Mucosa of gallbladder (tissue), 1 donor: ENCODE measurements at regions not wholly inside any gene's neighbourhood (a gene's known extent, or its start where the extent isn't known, plus 50 kb on each side); places are given as distances from the start of the nearest gene placed in this dataset.
A peak's percentile ranks its signal among the peaks of the same experiment; 100 is the strongest.
"Not testable (repeated sequence)": the region's sequence is repeated elsewhere in the genome, so short reads cannot be mapped to it uniquely, and the experiment has no call there.

Experiments
- DNase-seq: peaks from one replicate; pipeline ENCODE4 v3.0.0-alpha.2; 2020; ENCODE audit warnings: low spot score
- donor health status: DM: no; HTN: no; CAD: no.

GRCh38 chr9:87781331-87781730 lies 55.4 kb downstream of the CTSL start:
- DNase-seq, result no peak

DNA sequence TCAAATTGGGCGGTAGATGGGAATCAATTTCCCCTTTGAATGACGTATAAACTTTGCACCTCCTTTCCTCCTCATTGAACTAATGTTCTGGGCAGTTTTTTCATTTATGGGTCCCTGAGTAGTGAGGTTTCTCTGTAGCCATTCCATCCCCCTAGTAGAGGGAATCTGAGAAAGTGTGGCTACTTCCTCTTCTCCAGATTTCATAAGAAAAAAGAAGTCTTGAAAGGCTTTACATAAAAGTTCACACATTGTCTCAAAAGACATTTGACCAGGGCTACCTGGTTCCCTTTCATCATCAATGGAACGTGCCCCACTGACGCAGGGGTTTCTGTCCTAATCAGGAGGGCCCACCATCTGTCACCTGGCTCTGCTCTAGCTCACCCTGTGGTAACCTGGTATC lies 57.3 kb downstream of the CTSL start:
- no peak for DNase-seq

DNA sequence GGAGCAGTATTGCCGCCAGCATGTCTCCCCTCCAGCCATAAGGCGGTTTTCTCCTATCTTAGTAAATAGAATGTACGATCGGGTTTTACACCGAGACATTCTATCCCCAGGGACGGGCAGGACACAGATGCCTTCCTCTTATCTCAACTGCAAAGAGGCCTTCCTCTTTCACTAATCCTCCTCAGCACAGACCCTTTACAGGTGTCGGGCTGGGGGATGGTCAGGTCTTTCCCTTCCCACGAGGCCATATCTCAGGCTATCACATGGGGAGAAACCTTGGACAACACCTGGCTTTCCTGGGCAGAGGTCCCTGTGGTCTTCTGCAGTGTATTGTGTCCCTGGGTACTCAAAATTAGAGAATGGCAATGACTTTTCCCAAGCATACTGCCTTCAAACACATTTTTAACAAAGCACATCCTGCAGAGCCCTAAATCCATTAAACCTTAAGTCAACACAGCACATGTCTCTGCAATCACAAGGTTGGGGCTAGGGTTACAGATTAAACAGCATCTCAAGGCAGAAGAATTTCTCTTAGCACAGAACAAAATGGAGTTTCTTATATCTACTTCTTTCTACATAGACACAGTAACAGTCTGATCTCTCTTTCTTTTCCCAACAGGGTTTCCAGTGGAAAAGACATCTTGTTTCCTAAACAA lies 59.5 kb downstream of the CTSL start:
- DNase-seq, result not testable (repeated sequence)

GRCh38 chr9:87786423-87786822 lies 60.5 kb downstream of the CTSL start:
- DNase-seq, result no peak

GRCh38 chr9:87786876-87787275 lies 61.0 kb downstream of the CTSL start:
- DNase-seq, result no peak

GRCh38 chr9:87787735-87788134 lies 61.8 kb downstream of the CTSL start:
- DNase-seq, result no peak

- peak; percentile 40 for DNase-seq
Measured at GRCh38 chr9:87792831-87793288, 66.9 kb downstream of the CTSL start.

- DNase-seq, result no peak
Measured at GRCh38 chr9:87793292-87793691, 67.4 kb downstream of the CTSL start.

DNA sequence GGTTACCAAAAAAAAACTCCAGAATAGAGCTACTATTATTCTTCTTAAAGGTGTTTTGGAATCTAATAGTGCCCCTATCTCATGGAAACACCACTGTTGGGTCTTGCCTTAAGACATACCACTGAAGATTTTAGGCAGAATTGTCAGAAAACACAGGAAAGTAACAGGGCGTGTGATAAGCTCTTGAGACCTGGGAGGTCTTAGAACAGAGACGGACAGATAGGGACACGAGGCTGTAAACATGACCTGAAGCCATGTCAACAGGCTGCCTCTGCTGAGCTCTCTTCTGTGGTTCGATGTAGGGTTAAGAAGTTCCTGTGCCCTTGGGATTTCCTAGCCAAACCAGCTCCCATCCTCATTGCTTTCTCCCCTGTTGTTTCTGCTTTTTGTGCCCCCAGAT lies 69.3 kb downstream of the CTSL start:
- DNase-seq, result no peak

DNA sequence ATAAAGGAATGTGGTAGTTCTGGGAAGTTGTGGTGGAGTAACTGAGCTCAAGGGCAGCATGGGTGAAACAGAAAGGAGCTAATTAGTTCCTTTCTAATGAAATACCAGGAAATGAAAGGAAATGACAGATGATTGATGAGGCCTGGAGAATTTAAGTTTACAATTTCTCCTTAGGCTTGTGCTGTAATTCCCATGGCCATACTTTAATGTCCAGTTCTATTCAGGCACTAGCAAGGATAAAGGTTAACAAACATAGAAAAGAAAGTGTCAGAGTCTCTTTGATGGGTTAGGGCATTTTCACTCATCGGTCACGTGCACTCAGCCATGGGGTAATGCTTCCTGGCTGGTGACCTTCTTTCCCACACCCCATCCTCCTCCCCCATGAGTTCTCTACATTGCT lies 70.3 kb downstream of the CTSL start:
- DNase-seq, result no peak

GRCh38 chr9:87798261-87798833 lies 72.4 kb downstream of the CTSL start:
- no peak for DNase-seq

DNA sequence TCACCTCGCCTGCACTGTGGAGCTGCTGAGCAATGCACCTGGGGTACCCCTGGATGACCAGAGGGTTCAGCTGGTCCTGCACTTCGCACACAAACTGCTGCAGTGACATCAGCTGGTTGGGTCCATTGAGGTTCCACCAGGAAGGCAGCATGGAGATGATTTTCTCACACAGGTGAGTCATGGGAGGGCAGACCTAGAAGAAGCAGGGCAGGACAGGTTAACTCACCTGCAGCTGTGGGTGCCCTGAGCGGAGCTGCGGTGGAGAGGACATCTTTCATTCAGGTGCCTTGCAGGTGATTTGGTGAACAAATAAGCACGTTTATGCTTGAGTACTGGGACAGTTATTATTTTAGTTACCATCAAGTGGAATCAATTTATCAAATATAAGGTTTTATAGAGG lies 73.6 kb downstream of the CTSL start:
- no peak for DNase-seq

DNA sequence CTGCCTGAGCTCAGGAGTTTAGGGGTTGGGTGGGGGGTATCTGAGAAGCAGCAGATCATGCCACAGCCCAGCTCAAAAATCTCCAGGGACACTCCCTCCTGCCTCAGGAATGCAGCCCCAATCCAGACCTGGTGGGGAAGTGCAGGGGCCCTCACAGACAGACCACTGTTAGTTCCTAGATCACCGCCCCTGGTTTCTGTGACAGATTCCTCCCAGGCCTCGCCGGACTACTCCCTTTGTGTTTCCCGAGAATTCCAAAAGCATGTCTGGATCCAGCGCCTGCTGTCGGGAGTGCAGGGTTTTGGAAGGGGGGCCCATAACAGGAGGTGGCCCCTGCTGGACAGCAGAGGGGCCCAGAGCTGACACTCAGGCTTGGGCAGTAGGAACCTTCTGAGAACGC lies 74.5 kb downstream of the CTSL start:
- DNase-seq, result no peak

DNA sequence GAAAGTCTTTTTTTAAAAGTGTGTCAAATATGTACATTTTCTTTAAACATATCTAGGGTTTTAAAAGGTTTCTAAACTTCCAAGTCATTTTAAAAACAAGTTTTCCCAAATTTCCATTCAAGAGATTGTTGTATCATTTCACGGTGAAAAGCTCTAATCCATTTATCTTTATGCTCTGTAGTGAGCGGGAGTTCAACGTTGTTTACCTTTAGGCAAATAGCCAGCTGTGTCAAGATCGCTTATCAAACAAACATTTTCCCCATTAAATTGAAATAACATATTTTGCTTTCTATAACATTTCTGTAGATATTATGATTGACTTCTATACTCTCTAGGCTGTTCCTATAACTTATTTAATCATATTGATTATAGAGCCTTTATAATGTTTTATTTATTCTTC lies 75.1 kb downstream of the CTSL start:
- DNase-seq, result no peak

DNA sequence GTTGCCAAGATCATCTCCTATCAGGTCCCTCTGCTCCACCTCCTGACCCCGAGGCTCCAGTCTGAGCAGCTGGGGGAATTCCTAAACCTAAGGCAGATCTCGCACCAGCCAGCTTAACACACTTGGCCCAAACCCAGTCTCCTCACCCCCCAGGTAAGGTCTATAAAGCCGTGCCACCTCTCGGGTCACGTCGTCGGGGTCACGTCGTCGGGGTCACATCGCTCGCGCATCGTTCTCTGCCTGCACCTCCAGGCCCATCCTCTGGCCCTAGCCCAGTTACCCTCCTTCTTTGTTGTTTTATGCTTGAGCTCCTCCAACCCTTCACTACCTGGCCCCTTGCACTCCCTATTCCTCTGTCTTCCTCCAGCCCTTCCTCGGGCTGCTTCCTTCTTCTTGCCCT lies 77.2 kb downstream of the CTSL start:
- DNase-seq, result no peak

DNA sequence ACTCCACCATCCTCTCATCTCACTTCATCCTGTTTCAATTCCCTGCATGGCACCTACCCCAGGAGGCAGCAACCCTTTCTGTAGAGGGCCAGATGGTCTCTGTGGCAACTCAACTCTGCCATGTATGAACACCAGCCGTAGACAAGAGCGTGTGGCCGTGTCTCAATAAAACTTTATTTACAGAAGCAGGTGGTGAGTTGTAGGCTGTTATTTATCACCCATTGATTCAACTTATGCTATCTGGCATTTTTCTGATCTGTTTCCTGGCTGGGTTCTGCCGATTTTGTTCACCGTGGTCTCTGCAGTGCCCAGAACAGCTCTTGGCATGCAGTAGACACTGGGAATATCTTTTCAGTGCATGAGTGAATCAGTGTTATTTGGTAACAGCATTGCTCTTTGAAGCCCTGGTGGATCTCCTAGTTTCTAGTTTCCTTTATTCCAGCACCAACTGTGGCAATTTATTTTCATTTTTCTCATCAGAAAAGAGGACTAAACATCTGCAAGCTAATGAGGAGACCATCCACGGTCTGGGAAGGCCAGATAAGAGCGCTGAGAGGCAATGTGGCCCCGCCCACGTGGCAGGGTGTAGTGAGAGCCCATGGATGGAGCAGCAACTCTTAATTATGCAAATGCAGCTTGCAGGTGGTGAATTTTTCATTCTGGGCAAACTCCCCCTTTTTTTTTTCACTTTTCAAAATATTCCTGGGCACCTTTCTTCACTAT lies 77.9 kb downstream of the CTSL start:
- DNase-seq, result no peak

- no peak for DNase-seq
Measured at GRCh38 chr9:87805259-87805658, 77.4 kb upstream of the SPATA31E1 start.

DNA sequence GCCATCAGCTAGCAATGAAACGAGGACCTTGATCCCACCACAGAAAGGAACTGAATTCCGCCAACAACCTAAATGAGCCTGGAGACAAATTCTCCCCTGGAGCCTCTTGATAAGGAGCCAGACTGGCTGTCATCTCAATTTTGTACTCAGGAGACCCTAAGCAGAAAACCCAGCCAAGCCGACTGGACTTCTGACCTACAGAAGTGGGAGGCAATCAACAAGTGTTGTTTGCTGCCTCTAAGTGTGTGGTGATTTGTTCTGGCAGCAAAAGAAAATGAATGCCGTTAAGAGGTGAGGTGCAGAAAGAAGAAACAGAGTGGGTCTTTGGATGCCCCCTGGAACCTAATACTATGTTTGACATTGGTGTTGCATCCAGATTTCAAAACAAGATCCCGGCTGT lies 72.7 kb upstream of the SPATA31E1 start:
- DNase-seq, result no peak

GRCh38 chr9:87810679-87811178 lies 71.9 kb upstream of the SPATA31E1 start:
- DNase-seq, result no peak

- no peak for DNase-seq
Measured at GRCh38 chr9:87812375-87813118, 70.1 kb upstream of the SPATA31E1 start.

- no peak for DNase-seq
Measured at GRCh38 chr9:87813119-87813463, 69.6 kb upstream of the SPATA31E1 start.

DNA sequence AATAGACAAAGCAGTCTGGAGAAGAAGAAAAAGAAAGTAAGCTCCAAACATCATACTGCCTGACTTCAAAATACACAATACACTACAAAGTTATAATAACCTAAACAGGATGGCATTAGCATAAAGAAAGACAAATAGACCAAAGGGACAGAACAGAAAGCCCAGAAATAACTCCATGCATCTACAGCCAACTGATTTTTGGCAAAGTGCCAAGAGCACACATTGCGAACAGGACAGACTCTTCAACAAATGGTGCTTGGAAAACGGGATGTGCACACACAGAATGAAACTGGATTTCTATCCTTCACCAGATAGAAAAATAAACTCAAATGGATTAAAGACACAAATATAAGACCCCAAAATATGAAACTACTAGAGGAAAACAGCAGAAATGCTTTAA lies 66.6 kb upstream of the SPATA31E1 start:
- no peak for DNase-seq

GRCh38 chr9:87818308-87818707 lies 64.4 kb upstream of the SPATA31E1 start:
- no peak for DNase-seq
